GM19438 (cell line): ENCODE measurements at regions not wholly inside any gene's neighbourhood (a gene's known extent, or its start where the extent isn't known, plus 50 kb on each side); places are given as distances from the start of the nearest gene placed in this dataset.

Experiments
- ATAC-seq: cut with Tn5 transposase; IDR thresholded peaks from one replicate; pipeline ENCODE4 v1.9.1; 2021; ENCODE audit warnings: low read depth; ENCODE audit not compliant: unreplicated experiment

GRCh38 chr9:71218774-71219173, 97.4 kb upstream of the TRPM3 start:
- no peak for ATAC-seq

GRCh38 chr9:71213633-71214032, 92.2 kb upstream of the TRPM3 start:
- no peak for ATAC-seq

GRCh38 chr9:71210326-71210725, 88.9 kb upstream of the TRPM3 start:
- ATAC-seq: no peak

GRCh38 chr9:71209890-71210289, 88.5 kb upstream of the TRPM3 start:
- ATAC-seq: no peak

GRCh38 chr9:71202931-71203330, 81.5 kb upstream of the TRPM3 start:
- no peak for ATAC-seq

- ATAC-seq: no peak
Measured at GRCh38 chr9:71191708-71192107, 70.3 kb upstream of the TRPM3 start.

GRCh38 chr9:71183251-71183650, 61.8 kb upstream of the TRPM3 start:
- no peak for ATAC-seq

GRCh38 chr9:71179183-71179582, 57.8 kb upstream of the TRPM3 start:
- no peak for ATAC-seq

- ATAC-seq: no peak
Measured at GRCh38 chr9:71177901-71178300, 56.5 kb upstream of the TRPM3 start.

- no peak for ATAC-seq
Measured at GRCh38 chr9:71171517-71171916, 50.1 kb upstream of the TRPM3 start.
